ENCODE measurements at regions not wholly inside any gene's neighbourhood (a gene's known extent, or its start where the extent isn't known, plus 50 kb on each side); places are given as distances from the start of the nearest gene placed in this dataset.

DNA sequence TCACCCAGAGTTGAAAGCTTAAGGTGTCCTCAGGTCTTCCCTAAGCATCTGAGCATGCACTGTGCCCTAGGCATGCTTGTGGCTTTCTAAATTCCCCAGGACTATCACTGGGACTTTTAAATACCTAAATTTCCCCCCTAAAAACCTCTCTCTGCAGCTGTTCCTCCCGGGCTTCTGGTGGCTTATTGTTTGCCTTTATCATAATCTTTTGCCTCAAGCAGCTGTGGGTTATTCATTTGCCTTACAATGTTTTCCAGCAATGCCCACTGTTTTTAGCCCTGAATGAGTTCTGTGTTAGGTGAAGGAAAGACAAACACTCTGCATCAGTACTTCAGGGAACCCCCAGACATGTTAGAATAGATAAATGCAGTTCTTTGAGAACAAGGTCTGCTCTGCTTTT is 455.0 kb downstream of the ZIC3 start:
- no peaks in the 10 kb centered on the region for H3K27me3 Mint-ChIP-seq (ENCODE audit: unreplicated experiment)
- H3K4me3 Mint-ChIP-seq (ENCODE audit: unreplicated experiment), result no peak overlapping the region
- TF ChIP-seq, protein P1, sequence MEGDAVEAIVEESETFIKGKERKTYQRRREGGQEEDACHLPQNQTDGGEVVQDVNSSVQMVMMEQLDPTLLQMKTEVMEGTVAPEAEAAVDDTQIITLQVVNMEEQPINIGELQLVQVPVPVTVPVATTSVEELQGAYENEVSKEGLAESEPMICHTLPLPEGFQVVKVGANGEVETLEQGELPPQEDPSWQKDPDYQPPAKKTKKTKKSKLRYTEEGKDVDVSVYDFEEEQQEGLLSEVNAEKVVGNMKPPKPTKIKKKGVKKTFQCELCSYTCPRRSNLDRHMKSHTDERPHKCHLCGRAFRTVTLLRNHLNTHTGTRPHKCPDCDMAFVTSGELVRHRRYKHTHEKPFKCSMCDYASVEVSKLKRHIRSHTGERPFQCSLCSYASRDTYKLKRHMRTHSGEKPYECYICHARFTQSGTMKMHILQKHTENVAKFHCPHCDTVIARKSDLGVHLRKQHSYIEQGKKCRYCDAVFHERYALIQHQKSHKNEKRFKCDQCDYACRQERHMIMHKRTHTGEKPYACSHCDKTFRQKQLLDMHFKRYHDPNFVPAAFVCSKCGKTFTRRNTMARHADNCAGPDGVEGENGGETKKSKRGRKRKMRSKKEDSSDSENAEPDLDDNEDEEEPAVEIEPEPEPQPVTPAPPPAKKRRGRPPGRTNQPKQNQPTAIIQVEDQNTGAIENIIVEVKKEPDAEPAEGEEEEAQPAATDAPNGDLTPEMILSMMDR (IDR thresholded peaks at IDR 0.05), result no peak
- H3K27ac Mint-ChIP-seq (ENCODE audit: unreplicated experiment), result no peak overlapping the region
- no peak for DNase-seq (ENCODE audit: extremely low spot score, unreplicated experiment)
- peaks cover 45% of the 10 kb centered on the region for H3K9me3 Mint-ChIP-seq (ENCODE audit: unreplicated experiment)
- H3K4me1 Mint-ChIP-seq (ENCODE audit: unreplicated experiment), result no peaks in the 10 kb centered on the region
- no peaks in the 10 kb centered on the region for H3K36me3 Mint-ChIP-seq (ENCODE audit: unreplicated experiment)

DNA sequence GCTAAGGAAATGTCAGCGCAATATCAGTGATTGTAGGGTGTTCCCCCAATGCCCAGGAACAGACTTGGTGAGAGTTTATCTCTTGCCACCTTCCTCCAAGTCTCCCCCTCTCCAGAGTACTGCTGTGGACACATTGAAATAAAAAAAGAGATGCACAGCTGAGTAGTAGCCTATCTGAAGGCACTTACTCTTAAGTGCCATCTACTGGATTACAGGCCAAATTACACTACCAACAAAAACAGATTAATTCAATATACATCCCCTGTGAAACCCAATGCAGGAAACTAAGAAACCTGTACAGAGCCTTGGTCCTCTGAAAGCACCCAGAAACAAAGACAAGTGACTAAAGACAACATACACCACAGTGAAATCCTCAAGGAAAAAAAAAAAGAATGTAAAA is 460.3 kb downstream of the ZIC3 start:
- TF ChIP-seq, protein P1 (IDR thresholded peaks at IDR 0.05), result peak; percentile 13
- H3K27ac Mint-ChIP-seq (ENCODE audit: unreplicated experiment), result no peak overlapping the region
- no peaks in the 10 kb centered on the region for H3K4me1 Mint-ChIP-seq (ENCODE audit: unreplicated experiment)
- no peaks in the 10 kb centered on the region for H3K36me3 Mint-ChIP-seq (ENCODE audit: unreplicated experiment)
- H3K9me3 Mint-ChIP-seq (ENCODE audit: unreplicated experiment), result peaks cover 38% of the 10 kb centered on the region
- no peak for DNase-seq (ENCODE audit: extremely low spot score, unreplicated experiment)
- H3K27me3 Mint-ChIP-seq (ENCODE audit: unreplicated experiment), result no peaks in the 10 kb centered on the region
- no peak overlapping the region for H3K4me3 Mint-ChIP-seq (ENCODE audit: unreplicated experiment)

DNA sequence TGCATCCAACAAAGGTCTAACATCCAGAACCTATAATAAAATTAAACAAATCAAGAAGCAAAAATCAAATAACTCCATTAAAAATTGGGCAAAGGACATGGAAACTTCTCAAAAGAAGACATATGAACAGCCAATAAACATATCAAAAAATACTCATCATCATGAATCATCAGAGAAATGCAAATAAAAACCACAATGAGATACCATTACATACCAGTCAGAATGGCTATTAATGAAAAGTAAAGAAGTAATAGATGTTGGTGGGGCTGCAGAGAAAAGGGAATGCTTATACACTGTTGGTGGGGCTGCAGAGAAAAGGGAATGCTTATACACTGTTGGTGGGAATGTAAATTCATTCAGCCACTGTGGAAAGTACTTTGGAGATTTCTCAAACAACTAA is 465.8 kb downstream of the ZIC3 start:
- H3K36me3 Mint-ChIP-seq (ENCODE audit: unreplicated experiment), result no peaks in the 10 kb centered on the region
- no peak overlapping the region for H3K27ac Mint-ChIP-seq (ENCODE audit: unreplicated experiment)
- H3K27me3 Mint-ChIP-seq (ENCODE audit: unreplicated experiment), result no peaks in the 10 kb centered on the region
- no peak overlapping the region for H3K4me3 Mint-ChIP-seq (ENCODE audit: unreplicated experiment)
- DNase-seq (ENCODE audit: extremely low spot score, unreplicated experiment), result no peak
- TF ChIP-seq, protein P1 (IDR thresholded peaks at IDR 0.05), result no peak
- peaks cover 31% of the 10 kb centered on the region for H3K9me3 Mint-ChIP-seq (ENCODE audit: unreplicated experiment)
- H3K4me1 Mint-ChIP-seq (ENCODE audit: unreplicated experiment), result no peaks in the 10 kb centered on the region

DNA sequence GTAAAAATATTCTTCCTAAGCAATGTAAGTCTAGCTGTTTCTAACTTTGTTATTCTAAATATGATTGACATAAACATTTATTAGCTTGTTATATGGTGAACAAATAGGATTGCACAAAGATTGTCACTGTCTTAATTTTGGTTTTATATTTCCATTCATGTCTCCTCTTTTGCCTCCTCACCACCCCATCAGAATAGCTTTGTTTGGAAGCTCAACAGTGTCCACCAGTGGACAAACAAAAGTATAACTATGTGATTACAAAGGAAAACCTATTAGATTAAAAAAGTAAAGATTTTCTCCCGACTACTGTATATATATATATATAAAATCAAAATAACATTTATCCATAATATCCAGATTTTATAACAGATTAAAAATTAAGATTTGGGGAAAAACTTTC is 468.2 kb downstream of the ZIC3 start:
- Mint-ChIP-seq H3K27me3 (ENCODE audit: unreplicated experiment) (no peaks in the 10 kb centered on the region), H3K4me3 (ENCODE audit: unreplicated experiment) (no peak overlapping the region), H3K9me3 (ENCODE audit: unreplicated experiment) (peaks cover 41% of the 10 kb centered on the region), H3K36me3 (ENCODE audit: unreplicated experiment) (no peaks in the 10 kb centered on the region), H3K27ac (ENCODE audit: unreplicated experiment) (no peak overlapping the region), H3K4me1 (ENCODE audit: unreplicated experiment) (no peaks in the 10 kb centered on the region)
- DNase-seq (ENCODE audit: extremely low spot score, unreplicated experiment), result no peak
- TF ChIP-seq, protein P1 (IDR thresholded peaks at IDR 0.05), result no peak

DNA sequence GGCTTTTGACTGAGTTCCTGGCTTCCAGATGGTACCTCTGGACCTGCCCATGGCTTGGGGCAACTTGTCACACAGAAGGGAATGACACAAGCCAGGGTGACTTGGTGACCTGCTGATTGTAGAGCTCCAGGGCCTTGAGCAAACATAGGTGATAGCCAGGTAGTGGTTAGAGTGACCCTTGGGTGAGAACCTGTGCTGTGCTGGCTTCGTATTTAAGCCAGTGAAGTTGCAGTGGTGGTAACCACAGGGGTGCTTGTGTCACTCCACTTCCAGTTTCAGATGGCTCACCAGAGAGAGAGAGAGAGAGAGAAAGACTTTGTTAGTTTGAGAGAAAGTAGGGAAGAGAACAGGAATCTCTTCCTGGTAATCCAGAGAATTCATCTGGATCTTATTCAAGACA is 471.6 kb downstream of the ZIC3 start:
- Mint-ChIP-seq H3K4me3 (ENCODE audit: unreplicated experiment) (no peak overlapping the region), H3K36me3 (ENCODE audit: unreplicated experiment) (no peaks in the 10 kb centered on the region)

More for the DNA sequence above, 471.6 kb downstream of the ZIC3 start:
- no peaks in the 10 kb centered on the region for H3K4me1 Mint-ChIP-seq (ENCODE audit: unreplicated experiment)
- TF ChIP-seq, protein P1 (IDR thresholded peaks at IDR 0.05), result no peak
- H3K9me3 Mint-ChIP-seq (ENCODE audit: unreplicated experiment), result peaks cover 59% of the 10 kb centered on the region
- H3K27me3 Mint-ChIP-seq (ENCODE audit: unreplicated experiment), result no peaks in the 10 kb centered on the region
- no peak for DNase-seq (ENCODE audit: extremely low spot score, unreplicated experiment)
- no peak overlapping the region for H3K27ac Mint-ChIP-seq (ENCODE audit: unreplicated experiment)
